ENCODE measurements at regions not wholly inside any gene's neighbourhood (a gene's known extent, or its start where the extent isn't known, plus 50 kb on each side); places are given as distances from the start of the nearest gene placed in this dataset.

DNA sequence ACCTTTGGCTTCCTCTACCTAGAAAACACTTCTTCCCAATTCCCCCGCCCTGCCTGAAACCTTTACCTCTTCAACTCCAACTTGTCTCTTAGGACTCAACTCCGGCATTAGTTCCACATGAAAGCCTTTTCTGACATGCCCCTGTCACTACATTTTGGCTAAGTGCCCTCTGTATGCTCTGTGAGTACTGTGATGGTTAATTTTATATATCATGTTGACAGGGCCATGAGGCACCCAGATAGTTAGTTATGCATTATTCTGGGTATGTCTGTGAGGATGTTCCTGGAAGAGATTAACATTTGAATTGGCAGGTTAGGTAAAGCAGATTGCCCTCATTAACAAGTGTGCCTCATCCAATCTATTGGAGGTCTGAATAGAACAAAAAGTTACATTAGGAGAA lies 75.6 kb upstream of the NCKAP5 start:
- no peaks in the 10 kb centered on the region for H3K79me2 ChIP-seq (ENCODE audit: insufficient read depth, low read length)

More for the DNA sequence above, 75.6 kb upstream of the NCKAP5 start:
- Histone ChIP-seq H4K5ac (ENCODE audit: insufficient read length, low read depth, low read length) (no peak overlapping the region), H2BK15ac (ENCODE audit: low read depth, low read length) (no peak overlapping the region), H3K23ac (ENCODE audit: insufficient read length, low read depth, low read length) (no peak overlapping the region), H4K20me1 (ENCODE audit: control insufficient read depth, insufficient read depth, insufficient read length) (no peaks in the 10 kb centered on the region), H2BK120ac (ENCODE audit: low read depth, low read length, poor library complexity, severe bottlenecking) (no peak overlapping the region), H3K18ac (ENCODE audit: insufficient read length, low read depth, low read length) (no peak overlapping the region), H3K9me3 (ENCODE audit: control insufficient read depth, low read depth, low read length) (no peaks in the 10 kb centered on the region), H3K4ac (ENCODE audit: low read depth, low read length) (no peak overlapping the region), H3K14ac (ENCODE audit: insufficient read depth, low read length) (no peak overlapping the region), H2AFZ (ENCODE audit: low read length) (no peak overlapping the region), H3K56ac (ENCODE audit: insufficient read length, low read depth, low read length) (no peak overlapping the region), H4K91ac (ENCODE audit: insufficient read length, low read depth, low read length) (no peak overlapping the region), H3K4me2 (ENCODE audit: insufficient read depth, insufficient read length, low read length) (no peak overlapping the region), H3T11ph (ENCODE audit: low read length) (no peak overlapping the region), H2AK5ac (ENCODE audit: insufficient read length, low read length) (no peak overlapping the region), H3K27me3 (ENCODE audit: insufficient read depth, low read length) (no peaks in the 10 kb centered on the region), H3K79me1 (ENCODE audit: insufficient read depth, low read depth, low read length, poor library complexity, severe bottlenecking) (no peaks in the 10 kb centered on the region), H3K27ac (ENCODE audit: insufficient read length, low read depth, low read length) (no peak overlapping the region), H2BK20ac (ENCODE audit: low read depth, low read length, poor library complexity, severe bottlenecking) (no peak overlapping the region), H3K9ac (ENCODE audit: extremely low read depth, insufficient read length, low read length) (no peak overlapping the region), H3K4me1 (ENCODE audit: insufficient read depth, low read length) (peaks cover 9% of the 10 kb centered on the region; the same call in 1 of the 2 replicates), H3K23me2 (ENCODE audit: insufficient read length, low read depth, low read length, poor library complexity, severe bottlenecking) (no peaks in the 10 kb centered on the region), H4K8ac (replicated peaks; ENCODE audit: insufficient read length, low read depth, low read length) (no peak overlapping the region), H2BK5ac (ENCODE audit: insufficient read length, low read length) (no peak overlapping the region), H2BK12ac (ENCODE audit: insufficient read length, low read depth, low read length) (no peak overlapping the region)
- TF ChIP-seq, protein P1, sequence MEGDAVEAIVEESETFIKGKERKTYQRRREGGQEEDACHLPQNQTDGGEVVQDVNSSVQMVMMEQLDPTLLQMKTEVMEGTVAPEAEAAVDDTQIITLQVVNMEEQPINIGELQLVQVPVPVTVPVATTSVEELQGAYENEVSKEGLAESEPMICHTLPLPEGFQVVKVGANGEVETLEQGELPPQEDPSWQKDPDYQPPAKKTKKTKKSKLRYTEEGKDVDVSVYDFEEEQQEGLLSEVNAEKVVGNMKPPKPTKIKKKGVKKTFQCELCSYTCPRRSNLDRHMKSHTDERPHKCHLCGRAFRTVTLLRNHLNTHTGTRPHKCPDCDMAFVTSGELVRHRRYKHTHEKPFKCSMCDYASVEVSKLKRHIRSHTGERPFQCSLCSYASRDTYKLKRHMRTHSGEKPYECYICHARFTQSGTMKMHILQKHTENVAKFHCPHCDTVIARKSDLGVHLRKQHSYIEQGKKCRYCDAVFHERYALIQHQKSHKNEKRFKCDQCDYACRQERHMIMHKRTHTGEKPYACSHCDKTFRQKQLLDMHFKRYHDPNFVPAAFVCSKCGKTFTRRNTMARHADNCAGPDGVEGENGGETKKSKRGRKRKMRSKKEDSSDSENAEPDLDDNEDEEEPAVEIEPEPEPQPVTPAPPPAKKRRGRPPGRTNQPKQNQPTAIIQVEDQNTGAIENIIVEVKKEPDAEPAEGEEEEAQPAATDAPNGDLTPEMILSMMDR (conservative IDR thresholded peaks at IDR 0.05) = no peak
- no peaks in the 10 kb centered on the region for H3K27me3 Mint-ChIP-seq (ENCODE audit: low read depth)
- peaks cover 19 to 23% of the 10 kb centered on the region in 2 experiments for H3K4me1 Mint-ChIP-seq
- no peaks in the 10 kb centered on the region for H3K36me3 Mint-ChIP-seq (ENCODE audit: insufficient read depth in 1 of 3, low read depth in 3 of 3)
- no peak overlapping the region for H3K4me3 Mint-ChIP-seq
- no CpG with 5 or more reads among the region's 2 CpGs for WGBS (ENCODE audit: extremely low coverage, insufficient read length, low lambda C conversion rate)
- no peak for DNase-seq
- no peak overlapping the region for H3K27ac Mint-ChIP-seq
- H3K9me3 Mint-ChIP-seq = no peaks in the 10 kb centered on the region
